HG02571 (cell line): ENCODE measurements at regions not wholly inside any gene's neighbourhood (a gene's known extent, or its start where the extent isn't known, plus 50 kb on each side); places are given as distances from the start of the nearest gene placed in this dataset.

ENCODE experiments used
- ATAC-seq: cut with Tn5 transposase; IDR thresholded peaks from one replicate; pipeline ENCODE4 v1.9.1; 2021; ENCODE audit warnings: mild to moderate bottlenecking, moderate library complexity; ENCODE audit not compliant: unreplicated experiment

DNA sequence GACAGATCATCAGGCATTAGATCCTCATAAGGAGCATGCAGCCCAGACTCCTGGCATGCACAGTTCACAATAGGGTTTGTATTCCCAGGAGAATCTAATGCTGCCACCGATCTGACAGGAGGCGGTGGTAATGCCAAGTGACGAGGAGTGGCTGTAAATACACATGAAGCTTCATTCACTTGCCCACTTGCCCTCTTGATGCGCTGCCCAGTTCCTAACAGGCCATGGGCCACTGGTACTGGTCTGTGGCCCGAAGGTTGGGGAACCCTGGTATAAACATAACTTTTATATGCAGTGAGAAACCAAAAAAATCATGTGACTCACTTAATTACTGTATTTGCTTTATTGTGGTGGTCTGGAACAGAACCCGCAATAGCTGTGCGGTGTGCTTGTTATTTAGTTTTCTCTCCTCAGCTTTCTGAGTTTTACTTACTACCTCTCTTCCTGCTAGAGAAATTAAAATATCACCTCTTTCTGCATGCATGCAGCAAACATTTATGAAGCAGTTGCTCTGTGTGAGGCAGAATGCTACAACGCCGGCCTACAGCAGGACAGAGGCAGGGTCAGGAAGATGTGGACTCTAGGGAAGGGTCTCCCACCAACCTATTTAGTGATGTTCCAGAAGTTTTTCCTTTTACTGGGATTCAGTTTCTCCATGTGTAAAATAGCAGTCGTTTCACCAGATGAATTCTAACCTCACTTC, 151.3 kb downstream of the MAF start:
- ATAC-seq = no peak

- no peak for ATAC-seq
Observed at GRCh38 chr16:79444572-79444971, 156.0 kb downstream of the MAF start.

- no peak for ATAC-seq
Observed at GRCh38 chr16:79439901-79440300, 160.6 kb downstream of the MAF start.

DNA sequence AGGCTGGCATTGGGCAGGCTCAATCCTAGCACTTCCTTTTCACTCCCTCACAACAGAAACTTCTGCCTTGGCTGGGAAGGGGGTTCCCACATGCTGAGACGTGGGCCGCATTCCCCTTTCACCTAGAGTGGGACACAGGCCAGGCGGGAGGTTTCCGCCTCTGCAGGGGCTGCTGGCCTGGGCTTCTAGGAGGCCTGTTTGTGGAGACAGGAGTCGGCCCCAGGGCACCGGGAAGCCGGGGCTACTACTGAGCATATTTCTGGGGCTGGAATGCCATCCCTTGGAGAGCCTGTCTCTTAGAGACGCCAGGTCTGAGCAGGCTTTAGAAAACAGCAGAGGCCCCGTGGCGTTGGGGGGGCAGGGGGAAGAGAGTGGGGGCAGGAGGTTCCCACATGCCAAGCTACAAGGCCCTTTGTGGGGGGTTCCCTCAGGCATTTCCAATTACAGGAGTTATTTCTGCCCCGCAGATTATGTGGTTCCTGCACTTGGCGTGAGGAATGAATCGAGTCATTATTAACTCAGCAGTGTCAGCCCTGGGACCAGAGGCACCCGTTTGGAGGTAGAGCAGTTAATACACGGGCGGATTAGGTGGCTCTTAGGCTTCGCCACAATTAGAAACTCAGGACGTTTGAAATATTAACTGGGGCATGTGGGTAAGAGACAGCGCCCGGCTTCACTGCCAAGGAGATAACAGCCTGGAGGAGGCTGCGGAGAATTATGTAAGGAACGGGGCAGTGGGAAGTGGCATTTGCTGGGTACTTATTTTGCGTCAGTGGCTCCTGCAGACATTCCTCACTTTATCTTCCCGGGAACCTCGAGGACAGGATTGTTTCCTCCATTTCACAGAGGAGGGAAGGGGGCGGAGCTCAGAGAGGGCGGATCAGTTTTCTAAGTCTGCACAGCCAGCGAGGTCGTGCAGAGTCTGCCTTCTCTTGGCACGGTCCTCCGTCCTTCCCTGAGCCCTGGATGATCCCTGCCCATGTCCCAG, 162.5 kb downstream of the MAF start:
- ATAC-seq = no peak

- ATAC-seq = no peak
Observed at GRCh38 chr16:79436885-79437284, 163.7 kb downstream of the MAF start.

DNA sequence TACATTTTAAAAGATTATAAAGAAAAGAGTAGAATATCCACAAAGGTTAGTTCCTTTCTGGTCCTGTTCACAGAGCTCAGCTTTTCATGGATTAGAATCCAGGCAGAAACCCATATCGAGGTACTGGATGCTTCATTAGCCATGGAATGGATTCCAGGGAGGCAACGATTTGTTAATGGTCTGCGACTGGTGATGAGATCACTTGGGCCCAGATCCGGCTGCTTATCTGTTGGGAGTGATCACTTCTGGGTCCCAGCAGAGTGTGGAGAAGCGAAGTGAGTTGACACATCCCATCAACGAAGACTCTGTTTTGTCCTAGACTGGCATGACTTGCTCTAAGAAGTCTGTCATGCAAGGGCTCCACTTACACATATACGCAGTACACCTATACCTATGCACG, 165.8 kb downstream of the MAF start:
- ATAC-seq = no peak

- ATAC-seq = no peak
Observed at GRCh38 chr16:79434092-79434491, 166.4 kb downstream of the MAF start.

GRCh38 chr16:79431923-79432322, 168.6 kb downstream of the MAF start:
- ATAC-seq = no peak

DNA sequence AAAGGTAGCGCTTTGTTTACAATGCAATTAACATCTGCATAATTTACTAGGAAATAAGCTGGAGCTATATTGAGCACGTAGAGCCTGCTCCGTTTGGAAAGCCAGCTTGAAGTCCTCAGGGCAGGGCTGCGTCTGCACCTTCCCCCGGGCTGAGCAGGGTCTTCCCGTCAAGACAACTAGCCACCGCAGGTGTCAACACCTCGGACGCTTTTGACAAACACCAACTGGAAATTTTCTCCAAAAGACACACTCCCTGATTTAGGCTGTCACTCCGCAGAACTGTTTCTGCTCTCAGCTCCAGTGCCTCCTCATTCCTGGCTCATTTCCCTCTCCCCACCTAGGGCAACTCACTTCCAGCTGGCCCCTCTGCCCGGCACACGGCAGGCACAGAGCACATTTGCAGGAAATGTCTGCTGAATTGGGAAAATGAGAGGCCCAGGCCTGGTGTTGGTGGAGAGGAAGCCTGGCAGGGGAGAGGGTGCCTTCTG, 170.3 kb downstream of the MAF start:
- ATAC-seq = no peak

GRCh38 chr16:79429381-79430190, 171.0 kb downstream of the MAF start:
- ATAC-seq = no peak

DNA sequence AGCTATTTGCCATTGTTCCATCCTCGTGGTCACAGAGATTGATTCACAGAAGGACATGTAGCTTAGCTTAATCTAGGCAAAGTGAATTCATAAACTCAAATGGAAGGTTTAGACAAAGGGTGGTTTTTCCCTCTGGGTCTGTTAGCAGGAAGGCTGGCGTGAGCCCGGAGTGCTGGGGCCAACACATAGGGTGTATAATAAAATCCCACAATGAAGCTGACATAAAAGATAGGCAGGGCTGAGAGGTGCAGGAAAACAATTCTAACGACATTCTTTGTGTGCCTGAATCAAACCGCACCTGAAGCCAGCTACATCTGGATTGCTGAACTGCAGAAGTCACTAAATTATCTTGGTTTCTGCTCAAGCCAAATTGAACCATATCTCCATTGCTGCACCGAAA, 173.9 kb downstream of the MAF start:
- ATAC-seq = no peak

- no peak for ATAC-seq
Observed at GRCh38 chr16:79422064-79422463, 178.5 kb downstream of the MAF start.

GRCh38 chr16:79421126-79421525, 179.4 kb downstream of the MAF start:
- ATAC-seq = no peak

GRCh38 chr16:79420493-79420892, 180.0 kb downstream of the MAF start:
- ATAC-seq = no peak

GRCh38 chr16:79419148-79419547, 181.4 kb downstream of the MAF start:
- ATAC-seq = no peak

- no peak for ATAC-seq
Observed at GRCh38 chr16:79417601-79418008, 182.9 kb downstream of the MAF start.

DNA sequence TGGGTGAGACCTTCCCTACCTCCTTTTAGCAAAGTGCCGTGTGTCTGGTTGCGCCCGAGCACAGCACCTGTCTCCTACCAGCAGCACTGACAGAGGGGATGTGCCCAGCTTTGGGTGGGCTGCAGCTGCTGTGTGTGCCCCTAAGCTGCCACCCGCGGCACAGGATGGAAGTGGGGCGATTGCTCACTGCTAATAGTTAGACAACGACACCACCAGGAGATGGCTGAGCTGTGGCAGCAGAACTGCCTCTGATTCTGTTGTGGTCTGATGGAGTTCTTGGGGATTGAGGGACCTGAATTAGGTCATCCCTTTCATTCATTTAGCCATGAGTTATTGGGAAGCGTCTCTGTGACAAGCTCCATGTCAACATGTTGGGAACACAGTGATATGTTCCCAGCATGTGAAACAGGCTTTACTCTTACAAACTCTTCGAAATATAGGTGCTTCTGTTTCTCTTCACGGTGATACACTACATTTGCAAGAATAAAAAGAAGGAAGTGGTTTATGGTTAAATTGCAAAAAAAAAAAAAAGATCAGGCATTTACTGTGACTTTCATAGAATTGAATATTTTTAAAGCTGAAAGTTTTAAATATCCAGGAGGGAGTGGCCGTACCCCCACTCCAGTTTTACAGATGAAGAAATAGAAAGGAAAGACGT, 184.4 kb downstream of the MAF start:
- no peak for ATAC-seq

- ATAC-seq = no peak
Observed at GRCh38 chr16:79412783-79413225, 187.7 kb downstream of the MAF start.

- no peak for ATAC-seq
Observed at GRCh38 chr16:79411805-79412204, 188.7 kb downstream of the MAF start.

DNA sequence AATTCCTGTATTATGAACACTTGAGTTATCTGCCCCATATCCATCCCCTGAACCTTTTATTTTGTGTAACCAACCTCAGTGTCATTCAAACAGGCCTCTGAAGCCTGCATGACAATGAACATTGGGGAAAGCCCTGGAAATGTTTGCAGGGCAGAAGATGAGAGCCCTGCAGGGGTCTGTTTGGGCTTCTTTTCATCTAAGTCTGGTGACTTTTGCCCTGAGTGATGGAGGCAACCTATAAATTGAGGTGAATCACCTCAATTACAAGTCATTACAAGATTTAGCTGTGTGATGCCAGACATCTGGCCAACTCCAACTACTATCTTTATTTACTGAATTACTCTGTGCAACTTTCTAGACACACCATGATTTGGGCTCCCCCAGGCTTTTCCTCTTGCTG, 189.2 kb downstream of the MAF start:
- ATAC-seq = no peak
